Activated CD4-positive, CD25-positive, alpha-beta regulatory T cell treated with anti-CD3 and anti-CD28 coated beads, Interleukin-2, amount 50 U/mL, for 24 hours (primary cell): ENCODE measurements at regions not wholly inside any gene's neighbourhood (a gene's known extent, or its start where the extent isn't known, plus 50 kb on each side); places are given as distances from the start of the nearest gene placed in this dataset.

Experiments used
- ATAC-seq, 2 donors: fragments of 150-1000 bp; cut with Tn5 transposase; one replicate each; pipeline ENCODE4 v1.10.0; 2021; ENCODE audit warnings: mild to moderate bottlenecking in 1 of 2, moderate library complexity in 1 of 2

DNA sequence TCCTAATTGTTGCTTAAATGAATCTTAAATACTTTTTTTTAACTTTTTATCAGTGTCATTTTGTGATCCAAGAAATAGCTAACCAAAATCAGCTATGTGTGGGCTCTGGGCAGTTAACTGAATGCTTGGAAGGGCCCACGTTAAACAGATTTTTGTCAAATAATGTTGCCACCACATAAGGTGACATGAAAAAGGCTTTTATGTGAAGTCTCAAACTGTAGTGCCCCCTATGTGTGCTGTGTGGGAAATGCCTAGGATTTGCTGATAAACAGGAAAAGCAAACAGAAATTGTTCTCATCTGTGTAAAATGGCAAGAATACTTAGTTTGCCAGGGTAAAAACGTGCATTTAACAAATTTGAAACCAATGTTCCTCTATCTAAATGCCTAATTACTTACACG lies 242.2 kb downstream of the ZNF516 start:
- ATAC-seq, result no peak

DNA sequence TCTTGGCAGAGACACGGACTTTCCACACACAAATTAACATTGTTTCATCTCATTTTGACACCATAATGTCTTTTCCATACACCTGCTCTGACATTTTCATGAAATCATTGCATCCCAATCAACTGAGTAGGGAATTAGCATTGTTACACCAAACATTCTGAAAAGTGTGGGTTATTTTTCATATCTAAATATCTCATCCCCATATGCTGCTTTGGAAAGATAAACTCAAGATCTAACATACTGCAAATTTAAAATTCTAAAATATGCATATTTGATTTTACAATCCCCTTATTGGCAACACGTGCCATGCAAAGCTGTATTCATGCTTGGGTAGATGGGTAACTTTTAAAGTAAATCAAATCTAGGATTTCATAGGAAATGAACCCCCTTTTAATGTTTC lies 242.9 kb downstream of the ZNF516 start:
- ATAC-seq, result no peak

DNA sequence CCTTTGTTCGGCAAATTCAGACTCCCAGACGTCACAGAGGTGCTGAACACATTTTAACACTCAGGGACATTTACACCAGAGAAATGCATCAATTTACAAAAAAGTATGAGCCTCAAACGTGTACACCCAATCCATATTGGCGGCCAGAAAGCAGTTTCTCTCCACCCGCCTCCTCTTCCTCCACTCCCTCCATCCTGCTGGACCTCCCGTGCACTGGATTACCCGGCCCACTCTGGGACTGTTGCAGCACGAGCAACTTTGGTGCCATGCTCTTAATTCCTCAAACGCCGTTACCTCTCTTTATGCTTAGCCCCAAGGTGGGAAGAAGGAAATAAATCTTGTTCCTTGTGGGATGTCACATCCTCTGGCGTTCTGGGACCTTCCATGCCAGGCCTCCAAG lies 243.4 kb downstream of the ZNF516 start:
- no peak for ATAC-seq

DNA sequence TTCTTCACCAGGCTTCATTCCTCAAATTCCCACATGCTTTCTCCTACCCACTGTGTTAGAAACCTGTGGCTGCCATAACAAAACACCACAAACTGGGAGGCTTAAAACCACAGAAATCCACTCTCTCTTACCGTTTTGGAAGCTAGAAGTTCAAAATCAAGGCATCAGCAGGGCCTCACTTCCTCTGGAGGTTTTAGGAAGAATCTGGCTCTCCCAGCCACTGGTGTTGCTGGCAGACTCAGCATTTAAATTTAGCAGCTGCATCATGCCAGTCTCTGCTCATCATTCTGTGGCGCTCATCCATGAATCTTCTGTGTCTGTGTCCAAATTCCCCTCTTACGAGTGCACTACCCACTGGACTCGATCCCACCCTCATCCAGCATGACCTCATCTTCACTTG lies 248.5 kb downstream of the ZNF516 start:
- no peak for ATAC-seq

DNA sequence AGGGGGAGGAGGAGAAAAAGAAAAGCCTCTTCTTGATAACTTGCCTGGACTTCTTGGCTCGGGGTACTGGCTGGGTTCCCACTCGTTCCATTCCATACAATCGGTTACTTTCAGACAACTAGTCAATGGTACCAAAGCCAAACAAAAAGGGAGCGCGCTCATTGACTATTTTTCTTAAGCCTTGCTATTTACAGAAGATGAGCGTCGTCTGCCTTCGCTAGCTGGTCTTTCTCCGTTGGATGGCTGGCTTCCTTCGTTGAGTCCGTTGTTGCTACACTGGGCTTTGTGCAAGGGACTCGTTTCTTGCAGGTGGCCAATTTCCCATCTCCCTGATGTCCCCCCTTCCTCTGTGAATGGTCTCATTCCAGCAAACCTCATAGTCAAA lies 260.4 kb downstream of the ZNF516 start:
- no peak for ATAC-seq

DNA sequence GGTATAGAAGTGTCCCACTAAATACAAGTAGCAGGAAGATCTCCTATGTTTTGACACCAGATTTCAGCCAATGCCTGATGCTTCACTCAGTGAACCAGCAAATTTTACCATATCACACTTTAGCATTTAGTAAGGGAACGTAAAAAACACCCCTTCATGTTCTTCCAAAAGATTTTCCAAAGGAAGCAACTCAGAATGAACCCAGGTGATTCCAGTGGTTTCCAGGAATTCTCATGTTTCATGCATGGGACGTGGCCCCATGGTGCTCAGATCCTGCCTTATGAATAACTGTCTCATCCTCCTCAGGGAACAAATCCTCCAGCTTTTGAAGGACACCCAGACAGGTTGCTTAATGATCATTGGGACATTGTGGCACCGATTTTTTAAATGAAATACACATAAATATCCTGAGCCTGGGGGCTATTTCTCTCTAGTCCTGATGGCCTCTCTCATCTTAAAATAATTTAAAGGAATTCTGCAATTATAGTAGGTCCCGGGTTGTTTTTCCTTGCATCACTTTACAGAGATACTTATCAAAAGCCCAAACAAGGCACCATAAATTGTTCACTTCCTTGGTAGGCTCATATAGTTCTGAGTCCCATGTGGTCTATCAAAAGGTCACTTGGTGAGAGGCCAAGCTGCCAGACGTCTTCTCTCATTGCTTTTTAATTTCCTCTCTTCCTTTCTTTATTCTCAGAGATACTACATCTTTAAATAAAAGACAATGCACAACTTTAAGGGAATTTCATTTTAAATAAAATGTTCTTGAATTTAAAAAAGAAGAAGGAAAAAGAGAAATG lies 261.0 kb downstream of the ZNF516 start:
- no peak for ATAC-seq

DNA sequence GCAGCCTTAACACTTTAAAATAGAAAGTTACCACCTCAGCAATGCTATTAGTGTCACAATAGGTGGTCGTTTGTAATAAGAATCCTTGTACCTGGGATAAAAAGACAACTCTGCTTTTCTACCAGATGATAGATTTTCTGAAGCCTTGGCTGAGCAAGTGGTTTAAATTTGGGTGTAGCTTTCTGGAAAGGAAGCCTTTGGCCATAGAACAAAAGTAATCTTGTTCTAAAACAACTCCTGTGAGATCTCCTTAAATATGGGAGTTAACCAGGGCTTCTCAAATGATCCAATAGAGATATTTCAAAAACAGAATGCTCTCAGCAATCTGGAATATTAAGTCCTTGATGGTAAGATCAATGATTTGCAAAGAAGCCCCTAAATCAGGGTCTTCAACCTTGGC lies 261.6 kb downstream of the ZNF516 start:
- ATAC-seq, result no peak

DNA sequence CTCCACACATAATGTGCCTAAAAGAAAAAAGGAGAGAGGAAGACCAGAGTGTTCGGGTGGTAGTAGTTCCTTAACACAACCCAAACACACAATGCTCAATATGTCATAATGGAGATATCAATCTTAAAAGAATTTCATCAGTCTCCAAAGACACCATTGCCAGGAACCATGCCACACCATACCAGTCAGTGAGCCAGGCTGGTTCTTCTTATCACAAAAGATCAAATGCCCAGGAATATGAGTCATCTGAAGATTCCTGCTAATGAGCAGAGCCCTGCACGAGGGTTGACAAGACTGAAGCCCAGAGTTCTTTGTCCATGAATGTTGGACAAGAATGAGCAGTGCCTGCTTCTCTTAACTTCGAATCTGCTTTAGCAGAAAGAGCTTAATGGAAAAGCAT lies 262.3 kb downstream of the ZNF516 start:
- ATAC-seq, result no peak

DNA sequence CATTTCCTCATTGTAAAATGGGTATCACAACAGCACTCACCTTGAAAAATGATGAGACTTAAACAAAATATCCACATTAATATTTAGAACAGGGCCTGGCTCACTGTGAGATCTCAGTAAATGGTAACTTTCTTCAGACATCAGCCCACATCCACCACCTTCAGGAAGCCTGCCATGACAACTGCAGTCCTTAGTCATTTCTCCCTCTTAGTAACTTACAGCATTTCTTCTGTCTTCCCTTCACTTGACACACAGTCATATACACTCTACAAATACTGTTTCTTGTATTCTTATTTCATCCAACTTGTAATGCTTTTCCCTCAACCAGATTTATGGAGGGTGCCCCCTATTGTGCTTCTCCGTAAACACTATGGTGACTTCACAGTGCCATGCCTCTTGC lies 263.0 kb downstream of the ZNF516 start:
- ATAC-seq, result no peak

DNA sequence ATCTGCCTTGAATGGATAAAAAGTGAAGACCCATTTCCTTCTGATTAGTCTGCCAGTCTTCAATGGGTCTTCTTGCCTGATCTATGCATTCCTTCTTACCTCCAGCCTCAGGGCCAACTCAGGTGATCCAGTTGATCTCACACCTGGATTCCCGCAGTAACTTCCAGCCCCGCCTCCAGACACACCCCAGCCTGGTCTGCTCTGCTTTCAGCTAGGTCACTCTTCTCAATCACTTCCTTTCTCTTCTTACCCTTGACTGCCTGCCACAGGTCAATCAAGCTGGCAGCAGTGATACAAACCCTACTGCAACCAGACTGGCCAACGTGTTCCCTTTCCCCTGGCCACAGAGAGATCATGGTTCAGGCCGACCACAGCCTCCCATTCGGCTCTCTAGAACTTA lies 263.6 kb downstream of the ZNF516 start:
- ATAC-seq, result no peak

DNA sequence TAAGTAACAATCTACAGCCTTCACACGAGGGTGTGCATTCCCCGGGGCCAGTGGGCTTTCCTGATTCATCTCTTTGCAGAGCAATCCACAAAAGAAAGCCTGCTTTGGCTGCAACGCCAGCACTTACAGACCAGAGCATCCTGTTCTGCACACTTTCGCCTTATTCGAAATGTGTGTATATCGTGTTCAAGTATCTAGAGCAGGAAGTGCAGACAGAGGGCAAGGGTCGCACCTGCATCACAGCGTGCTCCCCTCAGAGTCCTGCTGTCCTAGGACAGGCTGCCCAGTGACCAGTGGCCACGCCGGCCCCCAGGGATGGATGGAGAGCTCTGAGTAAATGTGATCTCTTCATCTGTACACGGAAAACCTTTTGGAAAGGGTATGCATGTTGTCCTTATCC lies 264.3 kb downstream of the ZNF516 start:
- no peak for ATAC-seq

DNA sequence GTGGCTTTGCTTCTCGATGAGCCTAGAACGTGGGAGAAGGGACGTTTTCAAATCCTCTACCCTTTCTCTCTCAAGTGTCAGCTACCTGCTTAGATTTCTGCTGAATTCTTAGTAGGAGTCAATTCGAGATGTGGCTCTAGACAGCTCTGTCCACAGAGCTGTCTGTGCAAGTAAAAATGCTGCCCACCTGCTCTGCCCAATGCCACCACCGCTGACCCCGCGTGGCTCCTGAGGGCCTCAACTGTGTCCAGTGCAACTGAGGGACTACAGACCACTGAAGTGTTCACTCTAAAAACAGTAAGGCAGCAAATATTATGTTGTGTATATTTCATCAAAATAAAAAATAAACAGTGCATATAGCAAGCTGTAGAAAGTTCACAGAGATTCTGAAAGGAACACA lies 266.3 kb downstream of the ZNF516 start:
- no peak for ATAC-seq

DNA sequence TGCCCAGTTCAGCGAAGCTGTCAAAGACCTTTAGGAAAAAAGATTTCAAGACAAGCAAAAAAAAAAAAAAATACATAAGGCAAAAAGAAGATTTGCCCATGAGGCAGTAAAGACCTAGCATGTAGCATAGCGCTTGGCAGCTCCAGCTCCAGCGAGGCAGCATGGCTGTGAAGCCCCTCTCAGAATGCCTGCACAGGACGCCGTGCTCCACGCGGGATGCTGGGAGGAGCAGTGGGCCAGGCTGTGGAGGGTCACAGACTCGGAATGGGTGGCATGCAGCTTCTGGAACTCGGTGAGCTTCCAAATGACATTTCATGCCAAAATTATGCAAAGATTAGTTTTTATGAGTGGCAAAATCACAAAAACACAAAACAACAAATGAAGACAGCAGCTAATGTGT lies 267.3 kb downstream of the ZNF516 start:
- ATAC-seq, result no peak

DNA sequence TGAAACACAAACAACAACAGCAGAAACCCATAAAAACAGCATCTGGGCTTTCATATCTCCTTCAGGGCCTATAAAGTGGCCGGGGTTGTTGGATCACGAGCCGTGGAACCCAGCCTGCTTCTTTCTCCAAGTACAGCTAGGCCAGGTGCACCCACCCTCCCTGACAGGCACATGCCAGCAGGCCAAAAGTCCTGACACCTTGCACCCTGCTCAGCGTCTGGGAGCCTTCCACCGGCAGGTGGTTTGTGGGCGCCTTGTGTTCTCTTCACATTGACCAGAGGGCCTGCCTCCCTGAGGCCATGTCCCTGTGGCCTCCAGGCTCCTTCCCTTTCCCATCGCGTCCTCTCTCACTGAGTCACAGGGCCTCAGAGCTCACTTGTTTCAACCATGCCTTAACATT lies 271.6 kb downstream of the ZNF516 start:
- ATAC-seq, result no peak

DNA sequence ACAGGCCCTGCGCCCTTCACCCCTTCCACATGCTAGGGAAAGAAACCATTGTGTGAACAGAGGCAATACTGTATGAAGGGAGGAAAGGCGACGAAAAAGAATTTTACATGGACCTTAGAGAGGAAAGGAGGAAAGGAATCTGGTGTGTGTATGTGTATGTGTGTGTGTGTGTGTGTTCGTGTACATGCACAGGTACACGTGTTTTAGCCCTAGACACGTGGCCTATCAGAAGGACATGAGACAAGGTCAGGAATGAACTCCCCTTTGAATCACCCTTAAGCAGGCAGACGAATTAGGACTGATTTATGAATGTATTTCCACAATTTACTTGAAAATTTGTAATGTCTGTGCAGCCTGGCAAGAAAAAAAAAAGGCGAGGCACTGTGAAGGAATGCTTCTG lies 276.0 kb downstream of the ZNF516 start:
- ATAC-seq, result no peak

DNA sequence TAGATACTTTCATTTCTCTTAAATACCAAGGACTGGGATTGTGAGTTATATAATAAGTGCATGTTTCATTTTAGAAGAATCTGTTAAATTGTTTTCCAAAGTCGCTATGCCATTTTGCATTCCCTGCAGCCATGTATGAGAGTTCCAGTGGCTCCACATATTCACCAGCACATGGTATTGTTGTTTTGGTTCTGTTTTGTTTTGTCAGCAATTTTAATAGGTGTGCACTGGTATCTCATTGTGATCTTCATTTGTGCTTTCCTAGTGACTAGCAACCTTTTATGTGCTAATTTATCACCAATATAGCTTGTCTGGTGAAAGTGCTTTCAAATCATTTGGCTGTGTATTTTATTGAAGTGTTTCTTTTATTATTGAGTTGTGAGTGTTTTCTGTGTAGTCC lies 278.9 kb downstream of the ZNF516 start:
- ATAC-seq, result no peak

DNA sequence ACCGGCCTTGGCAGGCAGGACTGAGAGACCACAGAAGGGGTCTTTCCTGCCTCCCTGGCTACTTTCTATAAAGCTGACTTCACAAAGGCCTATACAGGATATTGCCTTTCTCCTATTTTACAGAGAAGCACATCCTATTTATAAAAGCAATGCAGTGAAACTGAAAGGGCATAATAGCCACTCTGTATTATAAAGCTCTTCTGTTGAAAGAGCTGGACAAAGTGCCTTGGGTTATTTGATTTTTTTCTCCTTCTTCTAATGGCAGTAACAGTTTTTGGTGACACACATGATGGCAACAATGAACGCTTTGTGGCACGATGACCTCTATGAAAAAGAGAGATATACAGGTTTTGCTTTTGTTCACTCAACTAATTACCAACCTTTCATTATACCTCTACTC lies 281.1 kb downstream of the ZNF516 start:
- no peak for ATAC-seq

DNA sequence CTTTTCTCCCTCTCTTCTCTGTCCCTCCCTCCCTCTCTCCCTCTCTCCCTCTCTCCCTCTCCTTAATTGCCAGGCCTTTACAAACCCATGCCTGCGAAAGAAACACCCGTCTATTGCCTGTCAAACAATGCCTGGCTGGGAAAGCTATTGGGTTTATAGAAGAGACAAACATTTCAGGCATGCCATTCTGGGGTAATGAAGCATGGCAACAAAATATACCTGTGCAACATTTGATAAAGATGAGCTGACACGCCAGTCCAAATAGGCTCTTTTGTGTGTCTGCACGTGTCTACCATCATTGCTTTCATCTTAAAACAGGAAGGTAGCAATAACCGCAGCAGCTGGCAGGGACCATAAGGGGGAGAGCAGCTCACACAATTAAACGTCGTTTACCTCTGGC lies 282.1 kb downstream of the ZNF516 start:
- no peak for ATAC-seq

DNA sequence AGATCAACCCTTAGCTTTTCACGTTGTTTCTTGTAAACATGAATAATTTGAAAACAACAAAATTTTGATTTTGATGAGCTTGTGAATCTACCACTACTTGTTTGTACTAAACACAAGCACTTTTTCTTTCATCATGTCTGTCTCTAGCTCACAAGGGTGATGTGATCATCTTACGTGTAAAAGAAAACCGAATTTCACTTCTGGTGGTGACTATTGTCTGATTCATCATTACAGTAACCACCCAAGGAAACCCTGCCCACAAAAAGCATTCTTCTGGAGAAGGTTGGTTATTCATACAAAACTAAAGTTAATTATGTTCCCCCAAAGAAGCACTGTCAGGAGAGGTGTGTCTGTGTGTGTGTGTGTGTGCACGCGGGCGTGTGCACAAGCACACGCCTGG lies 285.4 kb downstream of the ZNF516 start:
- peak in 1 of 2 donors; percentile 20 for ATAC-seq

DNA sequence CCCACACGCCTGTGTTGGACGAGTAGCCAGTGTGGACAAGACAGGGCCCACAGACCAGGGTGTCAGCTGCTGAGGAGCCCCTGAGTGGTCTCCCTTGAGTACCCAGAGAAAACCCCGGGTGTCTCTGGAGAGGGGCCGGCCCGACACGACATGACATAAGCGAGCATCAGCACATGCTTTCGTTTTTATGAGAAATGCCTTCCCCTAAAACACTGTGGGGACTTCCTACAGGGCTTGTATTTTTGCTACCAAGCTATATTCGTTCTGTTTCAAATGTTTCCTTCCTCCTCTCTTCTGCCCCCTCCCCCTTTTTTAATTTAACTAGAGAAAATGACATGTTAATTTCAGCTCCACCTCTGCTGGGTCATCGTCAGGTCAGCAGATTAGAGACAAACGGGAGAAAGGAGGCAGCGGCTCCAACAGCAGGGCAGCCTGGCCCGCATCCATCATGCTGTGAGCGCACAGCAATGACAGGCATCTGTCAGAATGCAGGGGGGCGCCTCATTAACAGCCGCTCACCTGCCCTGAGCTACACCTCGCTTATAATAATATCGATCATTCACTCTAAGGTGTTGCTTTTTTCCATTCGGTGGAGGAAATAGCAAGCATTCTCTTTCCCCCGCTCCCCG lies 286.2 kb downstream of the ZNF516 start:
- ATAC-seq, result no peak

DNA sequence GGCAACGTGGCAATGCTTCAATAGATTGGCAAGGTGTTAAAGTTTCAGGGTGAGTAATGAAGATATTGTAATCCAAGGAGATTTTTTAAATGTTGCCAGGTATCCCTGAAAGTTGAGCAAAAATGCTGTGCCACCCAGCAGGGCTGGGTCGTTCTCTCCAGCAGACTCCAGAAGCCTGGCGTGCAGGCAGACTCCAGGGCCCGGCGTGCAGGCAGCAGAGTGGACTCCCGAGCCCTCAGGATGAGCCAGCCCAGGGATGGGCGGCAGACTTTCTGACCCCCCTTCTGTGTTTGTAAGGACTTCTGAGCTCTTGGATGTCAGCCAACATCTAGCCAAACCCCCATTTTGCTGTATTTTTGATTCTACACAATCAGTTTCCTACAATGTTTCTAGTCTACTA lies 289.1 kb downstream of the ZNF516 start:
- ATAC-seq, result no peak

DNA sequence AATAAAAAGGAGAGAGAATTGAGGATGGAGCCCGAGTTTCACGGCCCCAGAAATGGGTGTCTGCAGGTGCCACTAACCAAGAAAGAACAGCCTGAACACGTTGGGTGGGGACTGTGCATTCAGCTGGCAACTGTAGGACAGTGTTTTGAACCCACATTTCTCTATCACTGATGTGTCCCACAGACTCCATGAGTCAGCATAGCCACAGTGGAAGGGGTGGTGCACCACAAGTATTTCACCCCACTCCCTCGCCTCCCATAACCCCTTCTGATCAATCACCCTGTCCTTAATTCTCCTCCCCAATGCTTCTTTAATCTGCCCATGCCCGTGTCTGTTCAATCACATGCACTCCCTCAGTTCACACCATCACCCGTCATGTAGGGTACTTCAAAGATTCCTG lies 291.5 kb downstream of the ZNF516 start:
- ATAC-seq, result no peak

DNA sequence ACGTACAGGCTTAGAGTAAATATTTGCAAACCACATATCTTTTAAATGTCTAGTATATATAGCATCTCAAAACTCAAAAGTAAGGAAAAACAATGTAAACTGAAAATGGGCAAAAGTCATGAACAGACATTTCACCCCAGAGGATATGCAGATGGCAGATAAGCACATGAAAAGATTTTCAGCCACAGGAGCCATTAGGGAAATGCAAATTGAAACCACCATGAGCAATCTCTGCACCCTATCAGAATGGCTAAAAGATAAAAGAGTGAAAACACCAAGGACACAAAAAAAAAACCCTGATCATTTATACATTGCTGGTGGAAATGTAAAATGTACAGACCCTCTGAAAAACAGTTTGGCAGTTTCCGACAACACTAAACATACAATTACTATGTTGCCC lies 292.7 kb downstream of the ZNF516 start:
- no peak for ATAC-seq

DNA sequence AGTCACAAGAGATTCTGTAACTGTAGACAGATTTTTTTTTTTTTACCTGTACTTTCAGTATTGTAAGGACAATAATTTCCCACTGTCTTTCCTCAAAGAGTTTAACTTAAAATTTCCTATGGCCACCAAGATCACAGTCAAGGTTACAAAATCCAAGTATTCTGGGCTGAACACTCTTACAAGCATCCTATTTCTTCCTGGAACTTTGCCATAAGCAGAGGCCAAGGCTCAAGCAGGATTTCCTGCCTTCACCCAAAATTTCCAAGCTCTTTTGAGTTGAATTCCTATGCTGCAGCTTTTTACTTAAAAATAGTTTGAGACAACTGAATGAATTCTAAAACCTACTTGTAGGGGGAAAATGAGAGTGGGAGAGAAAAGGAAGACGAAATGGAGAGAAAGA lies 299.4 kb downstream of the ZNF516 start:
- no peak for ATAC-seq

DNA sequence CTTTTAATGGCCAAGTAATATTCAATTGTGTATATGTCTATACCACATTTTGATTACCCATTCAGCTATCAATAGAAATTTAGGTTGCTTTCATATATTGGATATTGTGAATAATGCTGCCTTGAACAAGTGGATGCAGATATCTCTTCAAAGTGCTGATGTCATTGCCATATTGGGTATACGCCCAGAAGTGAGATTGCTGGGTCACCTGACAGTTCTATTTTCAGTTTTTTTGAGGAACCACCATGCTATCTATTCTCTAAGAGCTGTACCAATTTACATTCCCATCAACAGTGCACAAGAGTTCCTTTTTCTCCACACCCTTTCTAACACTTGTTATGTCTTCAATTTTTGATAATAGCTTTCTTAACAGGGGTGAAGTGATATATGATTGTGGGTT lies 306.9 kb downstream of the ZNF516 start:
- ATAC-seq, result no peak
